Fibroblast of skin of back (primary cell): ENCODE measurements at regions not wholly inside any gene's neighbourhood (a gene's known extent, or its start where the extent isn't known, plus 50 kb on each side); places are given as distances from the start of the nearest gene placed in this dataset.
A peak's percentile ranks its signal among the peaks of the same experiment; 100 is the strongest.

Source experiments
- DNase-seq: peaks from one replicate; pipeline ENCODE4 v3.0.0-alpha.2; 2013

GRCh38 chr12:25058012-25058411 is 109.1 kb upstream of the BCAT1 start:
- DNase-seq = no peak

DNA sequence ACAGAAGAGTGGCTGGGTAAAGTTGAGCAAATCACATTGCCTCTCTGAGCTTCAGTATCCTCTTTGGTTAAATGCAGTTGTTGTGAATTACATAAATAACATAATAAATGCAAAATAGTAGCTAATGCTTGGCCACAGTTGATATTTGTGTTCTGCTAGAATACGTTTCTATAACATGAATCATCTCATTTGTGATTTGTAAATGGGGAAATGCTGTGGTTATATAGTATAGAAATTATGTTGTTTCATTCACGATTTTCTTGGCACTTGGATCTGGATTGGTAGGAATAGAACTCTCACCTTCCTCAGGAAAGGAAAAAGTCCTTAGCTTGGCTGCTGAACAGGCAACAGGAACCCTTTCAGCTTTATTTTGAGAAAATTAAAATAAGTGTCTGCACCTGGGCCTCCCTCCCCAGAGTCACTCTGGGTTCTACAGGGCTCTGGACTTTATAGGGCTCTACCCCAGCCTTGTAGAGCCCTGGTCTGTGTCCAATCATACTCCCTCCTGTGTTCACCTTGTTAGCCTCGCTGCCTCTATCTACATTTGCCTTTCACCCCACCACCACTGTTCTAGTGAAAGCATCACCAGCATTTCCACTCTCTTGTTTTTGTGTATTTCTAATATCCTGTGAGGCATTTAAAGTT is 107.7 kb upstream of the BCAT1 start:
- peak; percentile 5 for DNase-seq

DNA sequence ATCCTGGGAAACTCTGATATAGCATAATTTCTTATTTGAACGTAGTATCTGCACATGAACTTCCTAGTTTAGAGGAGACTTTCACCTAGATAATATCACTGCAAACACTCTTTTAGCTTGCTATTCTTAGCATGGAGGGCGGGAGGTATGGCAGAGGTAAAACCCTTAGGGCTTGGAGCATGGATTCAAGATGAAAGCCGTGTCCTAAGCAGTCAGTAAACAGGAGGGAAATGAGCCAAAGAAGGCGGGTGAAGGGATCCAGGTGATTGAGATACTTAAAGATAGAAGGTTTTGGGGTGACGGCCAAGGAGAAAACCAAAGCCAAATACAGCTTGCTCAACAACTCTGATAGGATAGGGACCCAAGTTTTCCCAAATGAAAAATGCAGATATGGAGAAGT is 107.1 kb upstream of the BCAT1 start:
- no peak for DNase-seq

GRCh38 chr12:25054783-25055144 is 105.9 kb upstream of the BCAT1 start:
- peak; percentile 62 for DNase-seq

GRCh38 chr12:25054076-25054782 is 105.3 kb upstream of the BCAT1 start:
- DNase-seq = no peak

GRCh38 chr12:25052914-25053211 is 104.0 kb upstream of the BCAT1 start:
- DNase-seq = no peak

GRCh38 chr12:25052196-25052913 is 103.5 kb upstream of the BCAT1 start:
- no peak for DNase-seq

DNA sequence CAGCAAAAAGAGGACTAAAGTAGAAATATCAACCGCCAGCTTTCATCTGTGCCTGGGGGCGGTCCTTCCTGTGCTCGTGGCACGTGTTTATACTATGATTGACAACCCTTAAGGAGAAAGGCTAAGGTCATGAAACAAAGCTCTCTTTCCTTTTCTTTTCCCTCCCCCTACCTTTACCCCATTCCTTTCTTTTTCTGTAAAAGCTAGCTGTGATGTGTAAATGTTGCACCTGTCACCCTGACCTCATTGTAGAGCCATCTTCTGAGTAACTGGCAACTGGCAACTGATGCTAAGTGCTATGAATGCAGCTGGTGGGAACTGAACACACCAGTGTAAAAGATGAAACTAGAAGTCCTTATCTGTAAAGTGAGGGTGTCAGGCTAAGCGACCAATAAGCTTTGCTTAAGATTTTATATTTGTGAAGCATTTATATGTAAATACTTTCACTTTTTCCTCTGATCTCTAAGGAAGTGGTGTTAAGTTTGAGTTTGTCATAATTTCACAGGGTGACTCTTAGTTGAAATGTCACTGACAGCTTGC is 102.8 kb upstream of the BCAT1 start:
- no peak for DNase-seq

GRCh38 chr12:25051171-25051570 is 102.3 kb upstream of the BCAT1 start:
- DNase-seq = no peak

- DNase-seq = no peak
Measured at GRCh38 chr12:25045869-25046268, 97.0 kb upstream of the BCAT1 start.

GRCh38 chr12:25041006-25041741 is 92.3 kb upstream of the BCAT1 start:
- no peak for DNase-seq

DNA sequence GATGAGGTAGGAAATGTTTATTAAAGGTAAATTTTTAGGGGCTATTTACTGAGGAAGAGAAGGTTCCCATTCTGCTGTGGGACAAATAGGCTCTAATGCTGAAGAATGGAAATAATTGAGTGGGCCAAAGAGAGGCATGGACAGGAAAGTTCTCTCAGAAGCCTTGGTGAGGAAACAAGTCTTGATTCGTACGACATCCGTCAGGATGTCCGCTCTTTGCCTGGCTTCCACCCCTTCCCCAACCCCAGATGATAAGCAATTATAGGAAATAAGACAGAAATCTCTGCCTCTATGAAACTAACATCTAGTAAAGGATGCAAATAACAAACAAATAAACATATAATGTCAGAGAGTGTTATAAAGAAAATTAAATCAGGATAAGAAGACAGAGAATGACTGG is 91.7 kb upstream of the BCAT1 start:
- DNase-seq = no peak

DNA sequence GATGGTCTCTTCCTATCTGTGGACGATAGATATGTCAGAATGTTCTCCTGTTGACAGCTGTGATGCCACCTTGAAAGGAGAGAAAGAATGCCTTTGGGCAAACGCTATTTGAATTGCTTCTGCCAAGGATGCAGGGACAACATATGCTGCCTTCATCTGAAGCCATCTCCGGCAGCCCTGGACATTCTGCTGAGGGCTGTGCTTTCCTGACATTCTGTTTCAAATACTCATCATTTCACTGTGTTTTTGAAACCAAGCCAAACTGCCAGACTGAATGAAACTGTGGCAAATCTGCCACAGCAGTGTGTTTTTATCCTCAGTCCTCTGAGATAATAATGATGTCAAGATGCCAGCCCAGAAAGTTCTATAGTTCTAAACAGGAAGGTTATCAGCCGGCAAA is 85.8 kb upstream of the BCAT1 start:
- DNase-seq = peak; percentile 53

- DNase-seq = no peak
Measured at GRCh38 chr12:25025951-25026490, 77.1 kb upstream of the BCAT1 start.

- DNase-seq = no peak
Measured at GRCh38 chr12:25025260-25025659, 76.4 kb upstream of the BCAT1 start.

DNA sequence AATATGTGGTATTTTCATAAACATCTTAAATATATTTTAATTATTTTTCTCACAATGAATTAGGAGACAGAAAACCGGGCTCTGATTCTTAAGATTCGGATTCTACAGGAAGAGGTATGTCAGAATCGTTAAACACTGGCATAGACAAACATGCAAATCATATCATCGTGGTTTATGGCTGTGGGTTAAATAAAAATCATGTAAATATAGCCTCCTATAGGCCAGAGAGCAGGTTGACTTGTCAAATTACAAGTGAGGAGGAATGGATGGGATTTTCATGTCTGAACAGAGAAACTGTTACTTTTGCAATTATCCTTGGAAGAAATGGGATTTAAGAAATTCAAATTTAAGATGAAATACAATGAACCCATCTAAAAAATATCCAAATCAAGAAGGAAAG is 74.9 kb upstream of the BCAT1 start:
- DNase-seq = no peak

DNA sequence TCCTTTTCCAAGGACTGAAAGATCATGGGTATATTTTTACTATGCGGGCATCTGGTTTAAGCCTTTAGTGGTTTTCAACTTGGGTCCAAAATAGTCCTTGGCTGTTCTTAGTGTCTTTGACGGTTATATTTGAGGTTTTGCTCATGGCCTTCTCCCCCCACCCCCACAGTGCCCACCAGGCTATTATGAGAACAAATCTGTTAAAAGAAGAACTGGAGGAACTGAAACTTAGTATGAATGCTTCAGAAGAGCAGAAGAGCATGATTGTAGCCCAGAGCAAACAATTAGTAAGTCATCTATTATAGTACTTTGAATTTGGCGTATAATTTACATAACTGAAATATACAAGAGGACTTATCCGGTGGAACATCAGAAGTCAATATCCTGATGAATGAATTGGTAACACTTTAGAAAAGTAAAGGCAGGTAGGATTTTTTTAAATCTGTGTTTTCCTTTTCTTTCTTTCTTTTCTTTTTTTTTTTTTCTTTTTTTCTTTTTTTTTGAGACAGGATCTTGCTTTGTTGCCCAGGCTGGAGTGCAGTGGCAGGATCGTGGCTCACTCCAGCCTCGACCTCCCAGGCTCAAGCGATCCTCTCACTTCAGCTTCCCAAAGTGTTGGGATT is 71.8 kb upstream of the BCAT1 start:
- no peak for DNase-seq

DNA sequence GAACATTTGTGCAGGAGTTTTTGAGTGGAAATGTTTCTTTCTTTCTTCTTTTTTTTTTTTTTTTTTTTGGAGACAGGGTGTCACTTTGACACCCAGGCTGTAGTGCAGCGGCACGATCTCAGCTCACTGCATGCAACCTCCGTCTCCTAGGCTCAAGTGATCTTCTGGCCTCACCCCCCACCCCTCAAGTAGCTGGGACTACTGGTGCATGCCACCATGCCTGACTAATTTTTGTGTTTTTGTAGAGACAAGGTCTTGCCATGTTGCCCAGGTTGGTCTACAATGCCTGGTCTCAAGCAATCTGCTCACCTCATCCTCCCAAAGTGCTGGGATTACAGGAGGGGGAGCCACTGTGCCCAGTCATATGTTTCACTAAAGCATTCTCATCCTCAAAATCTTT is 69.2 kb upstream of the BCAT1 start:
- no peak for DNase-seq

- peak; percentile 73 for DNase-seq
Measured at GRCh38 chr12:25017336-25017735, 68.4 kb upstream of the BCAT1 start.

DNA sequence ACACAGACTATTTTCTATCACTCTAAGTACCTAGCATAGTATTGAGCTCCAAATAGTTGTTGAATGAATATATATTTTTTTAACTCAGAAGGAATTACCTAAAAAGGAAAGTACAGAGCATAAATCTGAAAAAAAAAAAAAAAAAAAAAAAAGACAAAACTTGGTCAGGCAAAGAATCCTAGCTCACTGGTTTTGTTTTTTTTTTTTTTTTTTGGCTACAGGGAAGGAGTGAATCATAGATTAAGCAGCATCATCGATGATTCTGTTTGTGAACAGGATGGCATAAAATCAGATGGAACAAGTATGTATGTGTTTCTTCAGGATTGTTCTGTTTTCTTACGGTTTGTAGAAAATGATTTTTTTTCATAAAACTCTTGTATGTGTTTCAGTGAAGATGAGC is 66.1 kb upstream of the BCAT1 start:
- DNase-seq = peak; percentile 81

- peak; percentile 4 for DNase-seq
Measured at GRCh38 chr12:25013061-25013460, 64.2 kb upstream of the BCAT1 start.

DNA sequence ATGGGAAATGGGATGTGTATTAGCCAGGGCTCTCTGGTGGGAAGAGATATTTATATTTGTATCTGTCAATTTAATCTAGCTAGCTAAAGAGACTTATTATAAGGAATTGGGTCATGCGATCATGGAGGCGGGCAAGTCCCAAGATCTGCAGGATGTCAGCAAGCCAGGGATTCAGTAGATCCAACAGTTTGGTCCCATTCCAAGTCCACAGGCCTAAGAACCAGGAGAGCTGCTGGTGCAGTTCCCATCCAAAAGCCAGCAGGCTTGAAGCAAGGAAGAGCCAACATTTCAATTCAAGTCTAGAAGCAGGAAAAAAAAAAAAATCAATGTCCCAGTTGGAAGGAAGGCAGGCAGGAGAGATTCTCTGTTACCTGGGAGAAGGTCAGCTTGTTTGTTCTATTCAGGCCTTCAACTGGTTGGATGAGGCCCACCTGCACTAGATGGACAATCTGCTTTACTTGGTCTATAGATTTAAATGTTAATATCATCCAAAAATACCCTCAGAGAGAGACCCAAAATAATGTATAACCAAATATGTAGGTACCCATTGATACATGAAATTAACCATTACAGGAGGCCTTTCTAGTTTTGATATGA is 60.7 kb upstream of the BCAT1 start:
- DNase-seq = no peak
